ENCODE measurements at regions not wholly inside any gene's neighbourhood (a gene's known extent, or its start where the extent isn't known, plus 50 kb on each side); places are given as distances from the start of the nearest gene placed in this dataset.

DNA sequence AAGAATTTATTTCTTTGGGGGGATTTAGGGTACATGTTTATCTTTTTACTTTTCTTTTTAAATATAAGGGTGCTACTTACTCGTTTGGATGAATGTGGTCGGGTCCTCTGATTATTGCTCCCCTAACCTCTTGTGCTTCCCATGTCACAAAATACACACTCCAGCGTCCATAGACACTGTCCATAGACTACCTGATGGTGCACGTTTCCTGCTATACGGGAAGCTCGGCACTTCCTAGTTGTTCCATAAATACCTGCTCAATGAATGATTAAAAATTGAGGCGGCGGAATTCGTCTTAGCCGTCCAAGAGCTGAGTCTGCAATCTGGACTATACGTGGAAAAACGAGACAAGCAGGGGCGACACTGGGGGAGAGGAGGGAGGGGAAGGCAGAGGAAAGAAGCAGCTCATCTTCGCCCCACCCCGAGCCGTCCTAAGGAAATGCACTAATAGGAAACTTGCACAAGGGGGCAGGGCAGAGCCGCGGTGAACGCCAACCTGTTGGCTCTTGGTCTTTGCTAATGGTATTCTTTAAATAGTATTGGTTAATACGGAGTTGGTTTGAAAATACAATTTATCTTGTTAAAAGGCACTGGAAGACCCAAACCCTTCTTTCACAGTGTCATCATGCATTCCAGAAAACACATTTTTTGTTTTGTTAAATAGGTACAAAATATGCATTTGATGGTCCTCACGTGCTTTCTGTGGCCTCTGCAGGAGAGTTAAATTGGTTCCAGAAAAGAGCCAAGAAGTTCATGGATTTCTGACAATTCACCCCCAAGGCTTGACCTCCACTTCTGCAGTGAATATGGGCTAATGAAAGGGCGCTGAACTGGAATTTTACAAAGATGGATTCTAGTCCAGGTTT, 73.0 kb upstream of the KCTD1 start:
- no peak for TF ChIP-seq ZNF274 (IDR thresholded peaks at IDR 0.05; ENCODE audit: low read depth, low read length)
- no peak for TF ChIP-seq SUZ12 (IDR thresholded peaks at IDR 0.05; ENCODE audit: extremely low read depth, insufficient read depth, insufficient read length)
- TF ChIP-seq YY1 (IDR thresholded peaks at IDR 0.05; ENCODE audit: insufficient read depth, insufficient read length): no peak
- Histone ChIP-seq H3K27me3 (ENCODE audit: insufficient read depth, insufficient read length) (no peaks in the 10 kb centered on the region), H3K4me3 (ENCODE audit: insufficient read length, low read depth) (no peak overlapping the region), H3K9ac (ENCODE audit: insufficient read length, low read depth) (no peak overlapping the region), H3K4me1 (ENCODE audit: insufficient read depth, insufficient read length) (no peaks in the 10 kb centered on the region), H3K9me3 (ENCODE audit: insufficient read depth, low read length) (peaks cover 9% of the 10 kb centered on the region; the same call in 1 of the 2 replicates), H3K36me3 (ENCODE audit: insufficient read depth, insufficient read length, low read length) (no peaks in the 10 kb centered on the region)
- DNase-seq (ENCODE audit: low read depth, low spot score): no peak

DNA sequence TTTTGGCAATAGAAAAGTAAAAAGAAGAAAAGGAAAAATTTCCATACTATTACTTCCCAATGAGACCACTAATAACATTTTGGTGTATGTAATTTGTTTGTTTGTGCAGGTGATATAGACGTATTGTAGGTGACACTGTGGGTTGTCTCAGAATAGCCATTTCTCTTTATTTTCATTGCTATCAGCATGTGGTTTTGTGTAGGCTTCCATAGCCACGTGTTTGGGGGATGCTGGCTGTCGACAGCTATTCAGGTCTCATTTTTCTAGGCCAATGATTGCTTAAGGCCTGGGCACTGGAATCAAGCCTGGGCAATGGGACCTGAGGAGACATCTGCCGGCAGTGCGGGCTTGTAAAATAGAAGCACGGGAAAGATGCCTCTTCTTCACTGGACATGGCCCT, 71.0 kb upstream of the KCTD1 start:
- H3K4me1 ChIP-seq (ENCODE audit: insufficient read depth, insufficient read length): no peaks in the 10 kb centered on the region
- no peak overlapping the region for H3K9ac ChIP-seq (ENCODE audit: insufficient read length, low read depth)
- no peak for TF ChIP-seq YY1 (IDR thresholded peaks at IDR 0.05; ENCODE audit: insufficient read depth, insufficient read length)
- no peak for DNase-seq (ENCODE audit: low read depth, low spot score)
- H3K9me3 ChIP-seq (ENCODE audit: insufficient read depth, low read length): peaks cover 2% of the 10 kb centered on the region; the same call in 1 of the 2 replicates
- no peaks in the 10 kb centered on the region for H3K27me3 ChIP-seq (ENCODE audit: insufficient read depth, insufficient read length)
- H3K4me3 ChIP-seq (ENCODE audit: insufficient read length, low read depth): no peak overlapping the region
- H3K36me3 ChIP-seq (ENCODE audit: insufficient read depth, insufficient read length, low read length): no peaks in the 10 kb centered on the region

DNA sequence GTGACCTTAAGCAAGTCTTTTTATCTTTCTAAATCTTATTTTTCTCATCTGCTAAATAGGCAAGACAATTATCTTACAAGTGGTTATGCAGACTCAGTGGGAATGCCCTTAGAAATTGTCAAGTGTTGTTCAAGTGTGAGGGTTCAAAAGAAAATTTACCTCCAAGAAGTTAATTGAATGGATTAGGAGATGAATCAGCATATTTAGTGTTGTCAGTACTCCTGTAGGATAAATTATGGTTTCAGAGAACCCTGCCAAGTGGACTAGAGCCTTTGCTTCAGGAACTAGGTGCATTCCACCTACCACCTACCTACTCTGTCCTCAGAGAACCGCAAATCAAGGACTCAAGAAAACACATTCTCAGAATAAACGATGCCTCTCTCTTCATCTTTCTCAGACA, 69.8 kb upstream of the KCTD1 start:
- no peak overlapping the region for H3K4me3 ChIP-seq (ENCODE audit: insufficient read length, low read depth)
- no peaks in the 10 kb centered on the region for H3K4me1 ChIP-seq (ENCODE audit: insufficient read depth, insufficient read length)
- H3K9ac ChIP-seq (ENCODE audit: insufficient read length, low read depth): no peak overlapping the region
- no peak for DNase-seq (ENCODE audit: low read depth, low spot score)
- TF ChIP-seq SUZ12 (IDR thresholded peaks at IDR 0.05; ENCODE audit: extremely low read depth, insufficient read depth, insufficient read length): no peak
- TF ChIP-seq ZNF274 (IDR thresholded peaks at IDR 0.05; ENCODE audit: low read depth, low read length): no peak
- no peak for TF ChIP-seq YY1 (IDR thresholded peaks at IDR 0.05; ENCODE audit: insufficient read depth, insufficient read length)
- H3K9me3 ChIP-seq (ENCODE audit: insufficient read depth, low read length): no peaks in the 10 kb centered on the region
- no peaks in the 10 kb centered on the region for H3K36me3 ChIP-seq (ENCODE audit: insufficient read depth, insufficient read length, low read length)
- H3K27me3 ChIP-seq (ENCODE audit: insufficient read depth, insufficient read length): no peaks in the 10 kb centered on the region

DNA sequence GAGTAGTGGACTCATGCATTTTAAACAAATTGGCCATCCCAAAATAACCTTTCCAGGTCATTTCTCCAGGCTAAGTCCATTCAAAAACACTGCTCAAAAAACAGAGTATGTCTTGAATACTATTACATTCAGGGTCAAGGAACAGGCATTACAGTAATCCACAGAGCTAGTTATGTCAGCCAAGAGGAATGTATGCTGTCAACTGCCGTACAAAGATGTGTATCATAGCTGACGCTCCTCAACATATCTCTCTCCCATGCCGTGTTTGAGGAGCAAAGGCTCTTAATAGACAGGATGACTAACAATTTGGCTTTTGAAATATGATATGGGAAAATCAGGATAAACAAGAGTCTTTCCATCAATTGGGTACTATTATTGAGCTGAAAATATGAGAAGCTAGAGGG, 68.8 kb upstream of the KCTD1 start:
- DNase-seq (ENCODE audit: low read depth, low spot score): no peak
- Histone ChIP-seq H3K36me3 (ENCODE audit: insufficient read depth, insufficient read length, low read length) (no peaks in the 10 kb centered on the region), H3K9me3 (ENCODE audit: insufficient read depth, low read length) (no peaks in the 10 kb centered on the region), H3K4me1 (ENCODE audit: insufficient read depth, insufficient read length) (no peaks in the 10 kb centered on the region), H3K9ac (ENCODE audit: insufficient read length, low read depth) (no peak overlapping the region), H3K4me3 (ENCODE audit: insufficient read length, low read depth) (no peak overlapping the region), H3K27me3 (ENCODE audit: insufficient read depth, insufficient read length) (no peaks in the 10 kb centered on the region)
- TF ChIP-seq ZNF274 (IDR thresholded peaks at IDR 0.05; ENCODE audit: low read depth, low read length) (no peak), SUZ12 (IDR thresholded peaks at IDR 0.05; ENCODE audit: extremely low read depth, insufficient read depth, insufficient read length) (no peak), YY1 (IDR thresholded peaks at IDR 0.05; ENCODE audit: insufficient read depth, insufficient read length) (no peak)

DNA sequence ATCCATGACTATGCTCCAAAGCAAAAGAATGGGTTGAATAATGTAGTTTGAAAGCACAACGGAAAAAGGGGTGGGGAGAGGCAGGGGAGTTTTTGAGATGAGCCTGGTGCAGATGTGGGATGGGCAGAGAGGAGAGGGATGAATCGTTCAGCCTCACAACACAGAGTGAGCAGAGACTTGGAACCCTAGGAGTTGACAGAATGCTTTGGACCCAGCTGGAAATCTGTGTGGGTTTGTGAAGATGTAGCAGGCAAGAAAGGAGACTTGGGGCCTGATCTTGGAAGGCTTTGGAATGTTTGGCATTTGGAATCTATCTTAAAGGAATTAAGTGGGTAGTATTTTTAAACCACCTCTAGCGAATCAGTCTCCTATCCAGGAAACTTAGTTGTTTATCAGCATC, 66.0 kb upstream of the KCTD1 start:
- Histone ChIP-seq H3K4me3 (ENCODE audit: insufficient read length, low read depth) (no peak overlapping the region), H3K9ac (ENCODE audit: insufficient read length, low read depth) (no peak overlapping the region), H3K27me3 (ENCODE audit: insufficient read depth, insufficient read length) (no peaks in the 10 kb centered on the region), H3K4me1 (ENCODE audit: insufficient read depth, insufficient read length) (no peaks in the 10 kb centered on the region), H3K9me3 (ENCODE audit: insufficient read depth, low read length) (no peaks in the 10 kb centered on the region), H3K36me3 (ENCODE audit: insufficient read depth, insufficient read length, low read length) (no peaks in the 10 kb centered on the region)
- no peak for DNase-seq (ENCODE audit: low read depth, low spot score)
- no peak for TF ChIP-seq YY1 (IDR thresholded peaks at IDR 0.05; ENCODE audit: insufficient read depth, insufficient read length)

Data from NT2/D1 (cell line).